Keratinocyte (primary cell): ENCODE measurements at regions not wholly inside any gene's neighbourhood (a gene's known extent, or its start where the extent isn't known, plus 50 kb on each side); places are given as distances from the start of the nearest gene placed in this dataset.

Experiments used
- DNase-seq: peaks from one replicate; pipeline ENCODE4 v3.0.0-alpha.2; 2011; ENCODE audit warnings: low read depth, missing footprints, low spot score
- FAIRE-seq: peaks from 2 replicates; lab custom pipeline; 2011; peaks lifted over from hg19 to GRCh38; lab: Jason Lieb, UNC
- H2AFZ ChIP-seq: 2 replicates; pipeline ENCODE4 v1.6.0; 2012; ENCODE audit warnings: low read length, control low read depth, inconsistent platforms; ENCODE audit not compliant: control insufficient read depth
- H3K27ac ChIP-seq: 2 replicates; pipeline ENCODE4 v1.5.1; 2011; ENCODE audit warnings: low read length; ENCODE audit not compliant: control insufficient read depth, insufficient read depth
- H3K27me3 ChIP-seq: 3 replicates; pipeline ENCODE4 v1.6.0; 2011; ENCODE audit warnings: low read length; ENCODE audit not compliant: control insufficient read depth, insufficient read depth; ENCODE audit errors: extremely low read depth
- H3K36me3 ChIP-seq, 2 experiments: 2 replicates in 1 of 2; 3 replicates in 1 of 2; pipeline ENCODE4 v1.5.1; 2011; ENCODE audit warnings: low read length in 2 of 2, mild to moderate bottlenecking in 1 of 2; ENCODE audit not compliant: control insufficient read depth in 2 of 2, insufficient read depth in 2 of 2; ENCODE audit errors: extremely low read depth in 1 of 2
- H3K4me1 ChIP-seq: 3 replicates; pipeline ENCODE4 v1.5.1; 2011; ENCODE audit warnings: low read length; ENCODE audit not compliant: control insufficient read depth, insufficient read depth; ENCODE audit errors: extremely low read depth
- H3K4me2 ChIP-seq: 3 replicates; pipeline ENCODE4 v1.6.0; 2011; ENCODE audit warnings: low read depth, low read length; ENCODE audit not compliant: control insufficient read depth, insufficient read depth; ENCODE audit errors: extremely low read depth
- H3K4me3 ChIP-seq, 3 experiments: fragments of 200-600 bp in 1 of 3; sonication (generic) in 1 of 3; 2 replicates in 2 of 3; 3 replicates in 1 of 3; pipeline ENCODE4 v1.5.1; 2011 to 2016; ENCODE audit warnings: low read length in 3 of 3, mild to moderate bottlenecking in 3 of 3, control low read depth in 2 of 3, inconsistent platforms in 1 of 3, low read depth in 1 of 3, mixed read lengths in 1 of 3, mixed run types in 1 of 3, moderate library complexity in 1 of 3; ENCODE audit not compliant: control insufficient read depth in 2 of 3, insufficient read depth in 2 of 3; ENCODE audit errors: extremely low read depth in 1 of 3
- H3K79me2 ChIP-seq: 2 replicates; pipeline ENCODE4 v1.6.0; 2012; ENCODE audit warnings: low read length; ENCODE audit not compliant: control insufficient read depth, insufficient read depth
- H3K9ac ChIP-seq: 3 replicates; pipeline ENCODE4 v1.6.0; 2011; ENCODE audit warnings: low read length; ENCODE audit not compliant: control insufficient read depth, insufficient read depth; ENCODE audit errors: extremely low read depth
- H3K9me1 ChIP-seq: 3 replicates; pipeline ENCODE4 v1.6.0; 2011; ENCODE audit warnings: low read length; ENCODE audit not compliant: control insufficient read depth, insufficient read depth; ENCODE audit errors: extremely low read depth
- H3K9me3 ChIP-seq: 2 replicates; pipeline ENCODE4 v1.5.1; 2012; ENCODE audit warnings: low read depth, low read length; ENCODE audit not compliant: control insufficient read depth
- H4K20me1 ChIP-seq: 3 replicates; pipeline ENCODE4 v1.6.0; 2011; ENCODE audit warnings: low read length; ENCODE audit not compliant: control insufficient read depth, insufficient read depth; ENCODE audit errors: extremely low read depth
- EZH2 ChIP-seq: IDR thresholded peaks from one replicate; pipeline ENCODE4 v1.6.1; 2012; ENCODE audit warnings: inconsistent platforms, mild to moderate bottlenecking, low read length, moderate library complexity
- dilution Hi-C: fragments of 300-500 bp; cut with MboI; formaldehyde crosslinking; loops from one replicate; pipeline ENCODE4 v1.7.0; 2020; ENCODE audit warnings: low sequenced_read_pairs; ENCODE audit not compliant: extremely low pct_ligation_motif_present
- TF ChIP-seq, protein P1 (sequence below), 3 experiments: IDR thresholded peaks in 1 of 3; conservative IDR thresholded peaks in 1 of 3; optimal IDR thresholded peaks in 1 of 3; 2 replicates in 2 of 3; 3 replicates in 1 of 3; pipeline versions ENCODE3 to v1.5.1; 2011; ENCODE audit warnings: low read length in 3 of 3, mild to moderate bottlenecking in 3 of 3, moderate library complexity in 2 of 3, control low read depth in 1 of 3, inconsistent platforms in 1 of 3; ENCODE audit not compliant: insufficient read depth in 2 of 3; ENCODE audit errors: extremely low read depth in 1 of 3

- TF ChIP-seq, protein P1, sequence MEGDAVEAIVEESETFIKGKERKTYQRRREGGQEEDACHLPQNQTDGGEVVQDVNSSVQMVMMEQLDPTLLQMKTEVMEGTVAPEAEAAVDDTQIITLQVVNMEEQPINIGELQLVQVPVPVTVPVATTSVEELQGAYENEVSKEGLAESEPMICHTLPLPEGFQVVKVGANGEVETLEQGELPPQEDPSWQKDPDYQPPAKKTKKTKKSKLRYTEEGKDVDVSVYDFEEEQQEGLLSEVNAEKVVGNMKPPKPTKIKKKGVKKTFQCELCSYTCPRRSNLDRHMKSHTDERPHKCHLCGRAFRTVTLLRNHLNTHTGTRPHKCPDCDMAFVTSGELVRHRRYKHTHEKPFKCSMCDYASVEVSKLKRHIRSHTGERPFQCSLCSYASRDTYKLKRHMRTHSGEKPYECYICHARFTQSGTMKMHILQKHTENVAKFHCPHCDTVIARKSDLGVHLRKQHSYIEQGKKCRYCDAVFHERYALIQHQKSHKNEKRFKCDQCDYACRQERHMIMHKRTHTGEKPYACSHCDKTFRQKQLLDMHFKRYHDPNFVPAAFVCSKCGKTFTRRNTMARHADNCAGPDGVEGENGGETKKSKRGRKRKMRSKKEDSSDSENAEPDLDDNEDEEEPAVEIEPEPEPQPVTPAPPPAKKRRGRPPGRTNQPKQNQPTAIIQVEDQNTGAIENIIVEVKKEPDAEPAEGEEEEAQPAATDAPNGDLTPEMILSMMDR (optimal IDR thresholded peaks at IDR 0.05 in 1 of 3, IDR thresholded peaks at IDR 0.05 in 1 of 3, conservative IDR thresholded peaks at IDR 0.05 in 1 of 3; ENCODE audit: extremely low read depth in 1 of 3, insufficient read depth in 2 of 3, low read length in 3 of 3), result no peak
- TF ChIP-seq EZH2, result no peak
- dilution Hi-C loops, result no loop called here
- Histone ChIP-seq H3K9me1 (no peaks in the 10 kb centered on the region), H3K79me2 (no peaks in the 10 kb centered on the region), H4K20me1 (no peaks in the 10 kb centered on the region), H3K4me3 (no peak overlapping the region), H3K4me1 (no peaks in the 10 kb centered on the region), H2AFZ (no peak overlapping the region), H3K9me3 (no peaks in the 10 kb centered on the region), H3K4me2 (no peak overlapping the region), H3K27me3 (no peaks in the 10 kb centered on the region), H3K27ac (no peak overlapping the region), H3K36me3 (no peaks in the 10 kb centered on the region), H3K9ac (no peak overlapping the region)
- DNase-seq (no peak), FAIRE-seq (no peak)
Observed at GRCh38 chr2:15868704-15869103, 71.6 kb upstream of the MYCN start.

DNA sequence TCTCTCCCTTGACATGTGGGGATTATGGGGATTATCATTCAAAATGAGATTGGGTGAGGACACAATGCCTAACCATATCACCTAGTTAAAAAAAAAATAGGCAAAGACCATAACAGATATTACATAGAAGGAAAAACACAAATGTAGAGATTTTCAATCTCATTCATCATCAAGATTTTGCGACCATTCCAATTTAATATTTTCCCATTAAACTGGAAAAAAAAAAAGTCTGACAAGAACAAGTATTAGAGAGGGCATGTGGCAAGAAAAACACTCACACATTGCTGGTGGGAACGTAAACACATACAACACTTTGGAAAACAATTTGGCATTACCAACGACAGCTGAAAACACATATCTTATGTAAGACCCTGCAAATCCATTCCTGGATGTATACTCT, 71.0 kb upstream of the MYCN start:
- H3K9ac ChIP-seq, result no peak overlapping the region
- H3K4me3 ChIP-seq, result no peak overlapping the region
- no peaks in the 10 kb centered on the region for H3K27me3 ChIP-seq
- H3K4me1 ChIP-seq, result no peaks in the 10 kb centered on the region
- no peak overlapping the region for H2AFZ ChIP-seq
- no peaks in the 10 kb centered on the region for H3K9me3 ChIP-seq
- dilution Hi-C loops, result no loop called here
- H4K20me1 ChIP-seq, result no peaks in the 10 kb centered on the region
- no peak overlapping the region for H3K27ac ChIP-seq
- no peaks in the 10 kb centered on the region for H3K9me1 ChIP-seq
- no peaks in the 10 kb centered on the region for H3K36me3 ChIP-seq
- H3K4me2 ChIP-seq, result no peak overlapping the region
- DNase-seq, result no peak
- TF ChIP-seq, protein P1 (optimal IDR thresholded peaks at IDR 0.05 in 1 of 3, IDR thresholded peaks at IDR 0.05 in 1 of 3, conservative IDR thresholded peaks at IDR 0.05 in 1 of 3; ENCODE audit: extremely low read depth in 1 of 3, insufficient read depth in 2 of 3, low read length in 3 of 3), result no peak
- no peak for TF ChIP-seq EZH2
- FAIRE-seq, result no peak
- no peaks in the 10 kb centered on the region for H3K79me2 ChIP-seq
